Panc1 (cell line): ENCODE measurements at regions not wholly inside any gene's neighbourhood (a gene's known extent, or its start where the extent isn't known, plus 50 kb on each side); places are given as distances from the start of the nearest gene placed in this dataset.

Experiments
- ATAC-seq: fragments of 200-7000 bp; cut with Tn5 transposase; 2 replicates; pipeline ENCODE4 v1.9.1; 2020; ENCODE audit warnings: mild to moderate bottlenecking, moderate library complexity
- BruUV-seq: library from RNA; stranded (reverse); fragments of 400-500 nt; replicated peaks from 2 replicates; lab custom pipeline; 2021; lab: Mats Ljungman, UMichigan
- CTCF ChIA-PET: fragments of 300-600 bp; sonication (Branson Sonifier 250); formaldehyde crosslinking; loops from one replicate; lab custom pipeline; 2022; ENCODE audit warnings: antibody characterized with exemption; lab: Charles Lee
- POLR2A ChIA-PET: fragments of 300-600 bp; sonication (Branson Sonifier 250); formaldehyde crosslinking; loops from one replicate; lab custom pipeline; 2022; ENCODE audit warnings: antibody characterized with exemption; lab: Charles Lee
- DNase-seq: peaks from one replicate; pipeline ENCODE4 v3.0.0-alpha.2; 2010; ENCODE audit warnings: low read depth, low spot score
- H3K27ac ChIP-seq: 2 replicates; pipeline ENCODE4 v1.5.1; 2011; ENCODE audit warnings: mild to moderate bottlenecking, low read length, inconsistent platforms
- H3K27me3 ChIP-seq: fragments of 200-500 bp; sonication (Bioruptor generic); 2 replicates; pipeline ENCODE4 v1.6.0; 2014; ENCODE audit warnings: low read length, inconsistent platforms; ENCODE audit not compliant: control insufficient read depth, insufficient read depth
- H3K36me3 ChIP-seq: fragments of 200-500 bp; sonication (Bioruptor generic); 2 replicates; pipeline ENCODE4 v1.5.1; 2014; ENCODE audit warnings: inconsistent platforms, mild to moderate bottlenecking, low read length, moderate library complexity; ENCODE audit not compliant: control insufficient read depth, insufficient read depth
- H3K4me1 ChIP-seq: 2 replicates; pipeline ENCODE4 v1.5.1; 2011; ENCODE audit warnings: inconsistent platforms, mild to moderate bottlenecking, low read length, moderate library complexity; ENCODE audit not compliant: control insufficient read depth, insufficient read depth
- H3K4me3 ChIP-seq, 2 experiments: 2 replicates each; pipeline ENCODE4 v1.5.1; 2011 to 2012; ENCODE audit warnings: low read depth in 2 of 2, low read length in 2 of 2, mild to moderate bottlenecking in 2 of 2, inconsistent platforms in 1 of 2, moderate library complexity in 1 of 2
- H3K9me3 ChIP-seq: fragments of 200-500 bp; sonication (Bioruptor generic); 2 replicates; pipeline ENCODE4 v1.5.1; 2014; ENCODE audit warnings: low read depth, mild to moderate bottlenecking, inconsistent platforms, low read length, moderate library complexity; ENCODE audit not compliant: control insufficient read depth, insufficient read depth
- CTCF ChIP-seq: fragments of 450-650 bp; IDR thresholded peaks from 2 replicates; pipeline ENCODE4 v1.5.1; 2017; ENCODE audit warnings: mild to moderate bottlenecking
- POLR2AphosphoS5 ChIP-seq: IDR thresholded peaks from 2 replicates; pipeline ENCODE4 v1.6.1; 2012; ENCODE audit warnings: mild to moderate bottlenecking, low read depth, low read length, moderate library complexity
- SIN3A ChIP-seq: IDR thresholded peaks from 2 replicates; pipeline ENCODE4 v1.6.1; 2012; ENCODE audit warnings: low read depth, mild to moderate bottlenecking, low read length, moderate library complexity, borderline replicate concordance; ENCODE audit not compliant: insufficient read depth
- TCF7L2 ChIP-seq: IDR thresholded peaks from 2 replicates; pipeline ENCODE4 v1.6.1; 2011; ENCODE audit warnings: mild to moderate bottlenecking, low read depth, low read length, inconsistent platforms
- in situ Hi-C: cut with HindIII; loops from 2 replicates; pipeline ENCODE4 v1.10.0; 2016; ENCODE audit warnings: low sequenced_read_pairs, low pct_unique_long_range_greater_than_20kb
- intact Hi-C: fragments of 100-400 bp; cut with micrococcal nuclease; formaldehyde crosslinking; loops from one replicate; pipeline ENCODE4 v1.10.0; 2022; ENCODE audit not compliant: unreplicated experiment
- TF ChIP-seq, protein P1 (sequence below), 2 experiments: IDR thresholded peaks; 2 replicates each; pipeline ENCODE4 v1.6.1; 2011 to 2012; ENCODE audit warnings: low read depth in 2 of 2, control low read depth in 1 of 2, low read length in 1 of 2, mild to moderate bottlenecking in 1 of 2, moderate library complexity in 1 of 2; ENCODE audit not compliant: insufficient read depth in 1 of 2

DNA sequence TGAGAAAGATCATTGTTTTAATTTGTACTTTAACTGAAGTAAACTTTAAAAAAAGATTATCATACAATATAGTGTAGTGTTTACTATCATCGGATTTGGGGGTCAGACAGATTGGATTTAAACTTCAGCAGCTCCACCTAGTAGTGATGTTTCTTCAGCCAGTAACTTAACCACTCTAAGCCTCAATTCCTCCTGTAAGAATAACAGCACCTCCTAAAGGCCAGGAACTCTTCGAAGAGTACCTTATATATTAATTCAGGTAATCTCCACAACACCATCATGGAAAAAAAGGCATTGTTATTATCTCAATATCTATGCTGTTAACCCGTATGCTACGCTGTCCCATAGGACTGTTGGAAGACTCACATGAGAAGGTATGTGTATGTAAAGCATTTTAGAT is 69.0 kb upstream of the DLGAP1 start:
- ATAC-seq (no peak), DNase-seq (no peak)
- Histone ChIP-seq H3K27ac (no peak overlapping the region), H3K4me1 (no peaks in the 10 kb centered on the region), H3K27me3 (no peaks in the 10 kb centered on the region), H3K4me3 (no peak overlapping the region), H3K36me3 (no peaks in the 10 kb centered on the region), H3K9me3 (no peaks in the 10 kb centered on the region)
- ChIA-PET POLR2A (no interaction called here), CTCF (no interaction called here)
- intact Hi-C loops (no loop called here), in situ Hi-C loops (no loop called here)
- BruUV-seq, result no TSS peak
- no peak for TF ChIP-seq CTCF
- TF ChIP-seq SIN3A, result no peak
- TF ChIP-seq, protein P1, sequence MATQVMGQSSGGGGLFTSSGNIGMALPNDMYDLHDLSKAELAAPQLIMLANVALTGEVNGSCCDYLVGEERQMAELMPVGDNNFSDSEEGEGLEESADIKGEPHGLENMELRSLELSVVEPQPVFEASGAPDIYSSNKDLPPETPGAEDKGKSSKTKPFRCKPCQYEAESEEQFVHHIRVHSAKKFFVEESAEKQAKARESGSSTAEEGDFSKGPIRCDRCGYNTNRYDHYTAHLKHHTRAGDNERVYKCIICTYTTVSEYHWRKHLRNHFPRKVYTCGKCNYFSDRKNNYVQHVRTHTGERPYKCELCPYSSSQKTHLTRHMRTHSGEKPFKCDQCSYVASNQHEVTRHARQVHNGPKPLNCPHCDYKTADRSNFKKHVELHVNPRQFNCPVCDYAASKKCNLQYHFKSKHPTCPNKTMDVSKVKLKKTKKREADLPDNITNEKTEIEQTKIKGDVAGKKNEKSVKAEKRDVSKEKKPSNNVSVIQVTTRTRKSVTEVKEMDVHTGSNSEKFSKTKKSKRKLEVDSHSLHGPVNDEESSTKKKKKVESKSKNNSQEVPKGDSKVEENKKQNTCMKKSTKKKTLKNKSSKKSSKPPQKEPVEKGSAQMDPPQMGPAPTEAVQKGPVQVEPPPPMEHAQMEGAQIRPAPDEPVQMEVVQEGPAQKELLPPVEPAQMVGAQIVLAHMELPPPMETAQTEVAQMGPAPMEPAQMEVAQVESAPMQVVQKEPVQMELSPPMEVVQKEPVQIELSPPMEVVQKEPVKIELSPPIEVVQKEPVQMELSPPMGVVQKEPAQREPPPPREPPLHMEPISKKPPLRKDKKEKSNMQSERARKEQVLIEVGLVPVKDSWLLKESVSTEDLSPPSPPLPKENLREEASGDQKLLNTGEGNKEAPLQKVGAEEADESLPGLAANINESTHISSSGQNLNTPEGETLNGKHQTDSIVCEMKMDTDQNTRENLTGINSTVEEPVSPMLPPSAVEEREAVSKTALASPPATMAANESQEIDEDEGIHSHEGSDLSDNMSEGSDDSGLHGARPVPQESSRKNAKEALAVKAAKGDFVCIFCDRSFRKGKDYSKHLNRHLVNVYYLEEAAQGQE (IDR thresholded peaks at IDR 0.05; ENCODE audit: insufficient read depth in 1 of 2, low read depth in 2 of 2, low read length in 1 of 2), result no peak
- no peak for TF ChIP-seq POLR2AphosphoS5
- TF ChIP-seq TCF7L2, result no peak

DNA sequence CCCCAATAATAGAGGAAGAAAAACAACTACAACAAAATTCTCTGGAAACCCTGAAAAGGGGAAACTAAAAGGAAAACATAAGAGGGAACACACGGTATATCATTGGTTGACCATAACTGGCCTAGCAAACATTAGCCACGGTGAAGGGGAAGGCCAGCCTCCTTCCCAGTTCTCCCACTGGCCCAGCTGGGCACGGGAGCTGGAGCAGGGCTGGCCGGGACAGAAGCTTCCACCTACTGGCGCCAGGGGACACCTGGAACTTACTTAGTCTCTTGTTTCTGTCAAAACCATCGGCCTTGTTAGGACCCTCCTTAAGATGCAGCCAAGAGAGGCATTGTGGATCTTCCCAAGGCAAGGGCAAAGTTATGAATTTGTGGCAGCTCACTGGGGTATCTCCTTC is 56.1 kb upstream of the DLGAP1 start:
- POLR2A ChIA-PET, result no interaction called here
- no peak for ATAC-seq
- no peak for TF ChIP-seq SIN3A
- TF ChIP-seq, protein P1 (IDR thresholded peaks at IDR 0.05; ENCODE audit: insufficient read depth in 1 of 2, low read depth in 2 of 2, low read length in 1 of 2), result no peak
- no peaks in the 10 kb centered on the region for H3K4me1 ChIP-seq
- no peaks in the 10 kb centered on the region for H3K36me3 ChIP-seq
- DNase-seq, result no peak
- no peak overlapping the region for H3K27ac ChIP-seq
- in situ Hi-C loops, result no loop called here
- H3K4me3 ChIP-seq, result no peak overlapping the region
- CTCF ChIA-PET, result no interaction called here
- no peaks in the 10 kb centered on the region for H3K9me3 ChIP-seq
- H3K27me3 ChIP-seq, result no peaks in the 10 kb centered on the region
- intact Hi-C loops, result no loop called here
- BruUV-seq, result no TSS peak
